HepG2 (cell line): ENCODE measurements at regions not wholly inside any gene's neighbourhood (a gene's known extent, or its start where the extent isn't known, plus 50 kb on each side); places are given as distances from the start of the nearest gene placed in this dataset.

Experiments
- ATAC-seq: fragments of 200-7000 bp; cut with Tn5 transposase; 3 replicates; pipeline ENCODE4 v1.9.1; 2020; ENCODE audit warnings: mild to moderate bottlenecking, moderate library complexity
- BruUV-seq: library from RNA; stranded (reverse); fragments of 400-500 nt; replicated peaks from 2 replicates; lab custom pipeline; 2021; lab: Mats Ljungman, UMichigan
- CTCF ChIA-PET: fragments of 300-600 bp; formaldehyde crosslinking; extraction: SDS; loops from one replicate; lab custom pipeline; 2021; ENCODE audit warnings: low total read pairs, inconsistent platforms, low intra/inter-chr PET ratio; lab: Yijun Ruan, JAX
- POLR2A ChIA-PET: fragments of 350-600 bp; sonication (Branson Sonifier 250); formaldehyde crosslinking; loops from one replicate; lab custom pipeline; 2020; ENCODE audit warnings: antibody characterized with exemption, inconsistent platforms; lab: Yijun Ruan, JAX
- DNase-seq: peaks from one replicate; pipeline ENCODE4 v3.0.0-alpha.2; 2015; ENCODE audit warnings: low spot score
- FAIRE-seq: peaks from 3 replicates; lab custom pipeline; 2011; peaks lifted over from hg19 to GRCh38; lab: Jason Lieb, UNC
- H2AFZ ChIP-seq: one replicate; pipeline ENCODE4 v1.6.1; 2011; ENCODE audit warnings: low read length, inconsistent platforms
- H3K27ac ChIP-seq: fragments of 300-600 bp; 3 replicates; pipeline ENCODE4 v1.8.0; 2011; ENCODE audit warnings: mixed run types, mild to moderate bottlenecking, mixed read lengths, low read length, inconsistent platforms; ENCODE audit not compliant: insufficient read depth; ENCODE audit errors: extremely low read length
- H3K27me3 ChIP-seq, 2 experiments: fragments of 200-600 bp in 1 of 2; 2 replicates in 1 of 2; 3 replicates in 1 of 2; pipeline versions ENCODE4 v1.6.0 to v1.8.0; 2011; ENCODE audit warnings: low read length in 2 of 2, mild to moderate bottlenecking in 2 of 2, moderate library complexity in 2 of 2, inconsistent platforms in 1 of 2; ENCODE audit not compliant: insufficient read depth in 2 of 2, control insufficient read depth in 1 of 2
- H3K36me3 ChIP-seq, 2 experiments: fragments of 200-600 bp in 1 of 2; replicated peaks in 1 of 2; 2 replicates in 1 of 2; 3 replicates in 1 of 2; pipeline versions ENCODE4 v1.5.1 to v1.8.0; 2011; ENCODE audit warnings: low read length in 2 of 2, inconsistent platforms in 1 of 2; ENCODE audit not compliant: insufficient read depth in 2 of 2, control insufficient read depth in 1 of 2
- H3K4me1 ChIP-seq: 2 replicates; pipeline ENCODE4 v1.5.1; 2012; ENCODE audit warnings: low read length, inconsistent platforms; ENCODE audit not compliant: insufficient read depth
- H3K4me2 ChIP-seq: 2 replicates; pipeline ENCODE4 v1.6.0; 2011; ENCODE audit warnings: low read depth, low read length, inconsistent platforms
- H3K4me3 ChIP-seq, 3 experiments: fragments of 200-600 bp in 1 of 3; sonication (generic), shearing (Covaris generic) in 1 of 3; replicated peaks in 1 of 3; 2 replicates each; pipeline ENCODE4 v1.5.1; 2011 to 2016; ENCODE audit warnings: low read length in 3 of 3, inconsistent platforms in 2 of 3, low read depth in 2 of 3, mild to moderate bottlenecking in 2 of 3, control low read depth in 1 of 3, mixed read lengths in 1 of 3; ENCODE audit not compliant: insufficient read depth in 1 of 3
- H3K79me2 ChIP-seq: one replicate; pipeline ENCODE4 v1.6.1; 2011; ENCODE audit warnings: low read length, inconsistent platforms; ENCODE audit not compliant: insufficient read depth
- H3K9ac ChIP-seq: 2 replicates; pipeline ENCODE4 v1.6.0; 2011; ENCODE audit warnings: mild to moderate bottlenecking, low read depth, low read length, inconsistent platforms; ENCODE audit not compliant: insufficient read depth
- H3K9me3 ChIP-seq: 2 replicates; pipeline ENCODE4 v1.5.1; 2012; ENCODE audit warnings: mild to moderate bottlenecking, low read length
- H4K20me1 ChIP-seq: 2 replicates; pipeline ENCODE4 v1.6.0; 2011; ENCODE audit warnings: inconsistent platforms, mild to moderate bottlenecking, low read length, moderate library complexity; ENCODE audit not compliant: insufficient read depth
- FOSL2 ChIP-seq: sonication (generic); formaldehyde crosslinking; IDR thresholded peaks from 2 replicates; pipeline ENCODE4 v1.4.0; 2020; ENCODE audit warnings: missing genetic modification reagents
- FOXM1 ChIP-seq: sonication (generic); formaldehyde crosslinking; IDR thresholded peaks from 2 replicates; pipeline ENCODE4 v1.5.0; 2020; ENCODE audit warnings: missing genetic modification reagents
- FOXP1 ChIP-seq, 2 experiments: fragments of 450-650 bp in 1 of 2; IDR thresholded peaks; 2 replicates each; pipeline ENCODE4 v1.6.1; 2017 to 2018; ENCODE audit warnings: antibody characterized with exemption in 1 of 2
- MBD4 ChIP-seq: IDR thresholded peaks from 2 replicates; pipeline ENCODE4 v1.6.1; 2012; ENCODE audit warnings: low read length, inconsistent platforms, borderline replicate concordance
- NFIC ChIP-seq: IDR thresholded peaks from 2 replicates; pipeline ENCODE4 v1.6.1; 2012; ENCODE audit warnings: mild to moderate bottlenecking, low read length, inconsistent platforms
- RARG ChIP-seq: sonication (generic); formaldehyde crosslinking; IDR thresholded peaks from 2 replicates; pipeline ENCODE4 v1.4.0; 2020; ENCODE audit warnings: low read depth, mild to moderate bottlenecking, missing genetic modification reagents
- SRF ChIP-seq: IDR thresholded peaks from 2 replicates; pipeline ENCODE4 v1.6.1; 2011; ENCODE audit warnings: mild to moderate bottlenecking, low read depth, low read length, moderate library complexity
- U2AF1 ChIP-seq: fragments of 200-400 bp; formaldehyde crosslinking; optimal IDR thresholded peaks from 2 replicates; pipeline ENCODE3; 2017; ENCODE audit warnings: mild to moderate bottlenecking, low read depth, low read length
- ZBTB1 ChIP-seq: sonication (generic); formaldehyde crosslinking; IDR thresholded peaks from 2 replicates; pipeline ENCODE4 v1.4.0; 2020; ENCODE audit warnings: missing genetic modification reagents, borderline replicate concordance
- ZNF12 ChIP-seq: sonication (generic); formaldehyde crosslinking; IDR thresholded peaks from 2 replicates; pipeline ENCODE4 v1.5.0; 2020; ENCODE audit warnings: missing genetic modification reagents
- ZNF556 ChIP-seq: sonication (generic); formaldehyde crosslinking; IDR thresholded peaks from 2 replicates; pipeline ENCODE4 v1.4.0; 2020; ENCODE audit warnings: mild to moderate bottlenecking, missing genetic modification reagents, borderline replicate concordance
- ZNF644 ChIP-seq: IDR thresholded peaks from 2 replicates; pipeline ENCODE4 v1.6.1; 2016; ENCODE audit warnings: low read depth
- ZNF776 ChIP-seq: sonication (generic); formaldehyde crosslinking; IDR thresholded peaks from 2 replicates; pipeline ENCODE4 v1.4.0; 2020; ENCODE audit warnings: mild to moderate bottlenecking, missing genetic modification reagents
- ZZZ3 ChIP-seq: sonication (generic); formaldehyde crosslinking; IDR thresholded peaks from 2 replicates; pipeline ENCODE4 v1.4.0; 2020; ENCODE audit warnings: missing genetic modification reagents, mild to moderate bottlenecking, borderline replicate concordance
- WGBS: methylation state at CpG from one replicate; pipeline ENCODE4 v1.1.6; 2017; ENCODE audit warnings: low lambda C conversion rate; 5-methylcytosine and 5-hydroxymethylcytosine counted together
- in situ Hi-C: cut with HindIII; loops from 2 replicates; pipeline ENCODE4 v1.10.0; 2017; ENCODE audit warnings: low pct_unique_long_range_greater_than_20kb; ENCODE audit not compliant: extremely low pct_ligation_motif_present
- intact Hi-C: fragments of 100-400 bp; cut with micrococcal nuclease; formaldehyde crosslinking; loops from one replicate; pipeline ENCODE4 v1.10.0; 2022; ENCODE audit not compliant: unreplicated experiment
- TF ChIP-seq, protein P1 (sequence below): sonication (generic); formaldehyde crosslinking; IDR thresholded peaks from 2 replicates; pipeline ENCODE4 v1.8.0; 2022; ENCODE audit warnings: missing genetic modification reagents, mild to moderate bottlenecking, moderate library complexity, borderline replicate concordance
- TF ChIP-seq, protein P2 (sequence below): IDR thresholded peaks from 2 replicates; pipeline ENCODE4 v1.4.0; 2020; ENCODE audit warnings: mild to moderate bottlenecking, missing genetic modification reagents
- TF ChIP-seq, protein P3 (sequence below): sonication (generic); IDR thresholded peaks from 2 replicates; pipeline ENCODE4 v1.6.1; 2016; ENCODE audit warnings: low read depth, borderline replicate concordance
- TF ChIP-seq, protein P4 (sequence below): IDR thresholded peaks from 2 replicates; pipeline ENCODE4 v1.6.1; 2012; ENCODE audit warnings: inconsistent platforms

GRCh38 chr2:37786854-37787253 lies 115.4 kb upstream of the CDC42EP3 start:
- WGBS, result 18% methylated on average over 5 of the region's 5 CpGs
- FAIRE-seq (no peak), DNase-seq (peak; percentile 70), ATAC-seq (peak; percentile 65)
- in situ Hi-C loops (no loop called here), intact Hi-C loops (no loop called here)
- no peaks in the 10 kb centered on the region for H4K20me1 ChIP-seq
- no peaks in the 10 kb centered on the region for H3K36me3 ChIP-seq
- H3K27ac ChIP-seq, result no peak overlapping the region
- no peak overlapping the region for H3K4me2 ChIP-seq
- no peak overlapping the region for H3K4me3 ChIP-seq
- BruUV-seq, result no TSS peak
- peaks cover 0 to 2% of the 10 kb centered on the region in 2 experiments; a peak in 1 of 5 replicates for H3K27me3 ChIP-seq
- H3K79me2 ChIP-seq, result no peaks in the 10 kb centered on the region
- no peak overlapping the region for H2AFZ ChIP-seq
- no peak overlapping the region for H3K9ac ChIP-seq
- ChIA-PET CTCF (no interaction called here), POLR2A (no interaction called here)
- peaks cover 7% of the 10 kb centered on the region; the same call in 1 of the 2 replicates for H3K4me1 ChIP-seq
- peaks cover 24% of the 10 kb centered on the region for H3K9me3 ChIP-seq
- TF ChIP-seq, protein P1, sequence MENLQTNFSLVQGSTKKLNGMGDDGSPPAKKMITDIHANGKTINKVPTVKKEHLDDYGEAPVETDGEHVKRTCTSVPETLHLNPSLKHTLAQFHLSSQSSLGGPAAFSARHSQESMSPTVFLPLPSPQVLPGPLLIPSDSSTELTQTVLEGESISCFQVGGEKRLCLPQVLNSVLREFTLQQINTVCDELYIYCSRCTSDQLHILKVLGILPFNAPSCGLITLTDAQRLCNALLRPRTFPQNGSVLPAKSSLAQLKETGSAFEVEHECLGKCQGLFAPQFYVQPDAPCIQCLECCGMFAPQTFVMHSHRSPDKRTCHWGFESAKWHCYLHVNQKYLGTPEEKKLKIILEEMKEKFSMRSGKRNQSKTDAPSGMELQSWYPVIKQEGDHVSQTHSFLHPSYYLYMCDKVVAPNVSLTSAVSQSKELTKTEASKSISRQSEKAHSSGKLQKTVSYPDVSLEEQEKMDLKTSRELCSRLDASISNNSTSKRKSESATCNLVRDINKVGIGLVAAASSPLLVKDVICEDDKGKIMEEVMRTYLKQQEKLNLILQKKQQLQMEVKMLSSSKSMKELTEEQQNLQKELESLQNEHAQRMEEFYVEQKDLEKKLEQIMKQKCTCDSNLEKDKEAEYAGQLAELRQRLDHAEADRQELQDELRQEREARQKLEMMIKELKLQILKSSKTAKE (CRISPR knock-in tag), result peak; percentile 23; the same call in 1 of the 2 replicates
- no peak for TF ChIP-seq ZNF556 (CRISPR knock-in tag)
- TF ChIP-seq ZNF644 (CRISPR knock-in tag), result peak; percentile 37; the same call in 1 of the 2 replicates
- no peak for TF ChIP-seq ZZZ3 (CRISPR knock-in tag)
- TF ChIP-seq, protein P2, sequence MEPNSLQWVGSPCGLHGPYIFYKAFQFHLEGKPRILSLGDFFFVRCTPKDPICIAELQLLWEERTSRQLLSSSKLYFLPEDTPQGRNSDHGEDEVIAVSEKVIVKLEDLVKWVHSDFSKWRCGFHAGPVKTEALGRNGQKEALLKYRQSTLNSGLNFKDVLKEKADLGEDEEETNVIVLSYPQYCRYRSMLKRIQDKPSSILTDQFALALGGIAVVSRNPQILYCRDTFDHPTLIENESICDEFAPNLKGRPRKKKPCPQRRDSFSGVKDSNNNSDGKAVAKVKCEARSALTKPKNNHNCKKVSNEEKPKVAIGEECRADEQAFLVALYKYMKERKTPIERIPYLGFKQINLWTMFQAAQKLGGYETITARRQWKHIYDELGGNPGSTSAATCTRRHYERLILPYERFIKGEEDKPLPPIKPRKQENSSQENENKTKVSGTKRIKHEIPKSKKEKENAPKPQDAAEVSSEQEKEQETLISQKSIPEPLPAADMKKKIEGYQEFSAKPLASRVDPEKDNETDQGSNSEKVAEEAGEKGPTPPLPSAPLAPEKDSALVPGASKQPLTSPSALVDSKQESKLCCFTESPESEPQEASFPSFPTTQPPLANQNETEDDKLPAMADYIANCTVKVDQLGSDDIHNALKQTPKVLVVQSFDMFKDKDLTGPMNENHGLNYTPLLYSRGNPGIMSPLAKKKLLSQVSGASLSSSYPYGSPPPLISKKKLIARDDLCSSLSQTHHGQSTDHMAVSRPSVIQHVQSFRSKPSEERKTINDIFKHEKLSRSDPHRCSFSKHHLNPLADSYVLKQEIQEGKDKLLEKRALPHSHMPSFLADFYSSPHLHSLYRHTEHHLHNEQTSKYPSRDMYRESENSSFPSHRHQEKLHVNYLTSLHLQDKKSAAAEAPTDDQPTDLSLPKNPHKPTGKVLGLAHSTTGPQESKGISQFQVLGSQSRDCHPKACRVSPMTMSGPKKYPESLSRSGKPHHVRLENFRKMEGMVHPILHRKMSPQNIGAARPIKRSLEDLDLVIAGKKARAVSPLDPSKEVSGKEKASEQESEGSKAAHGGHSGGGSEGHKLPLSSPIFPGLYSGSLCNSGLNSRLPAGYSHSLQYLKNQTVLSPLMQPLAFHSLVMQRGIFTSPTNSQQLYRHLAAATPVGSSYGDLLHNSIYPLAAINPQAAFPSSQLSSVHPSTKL (CRISPR knock-in tag), result peak; percentile 40; the same call in 1 of the 2 replicates
- peak; percentile 63 for TF ChIP-seq NFIC
- TF ChIP-seq U2AF1, result no peak
- TF ChIP-seq RARG (CRISPR knock-in tag), result no peak
- TF ChIP-seq FOXM1 (CRISPR knock-in tag), result no peak
- TF ChIP-seq, protein P3, sequence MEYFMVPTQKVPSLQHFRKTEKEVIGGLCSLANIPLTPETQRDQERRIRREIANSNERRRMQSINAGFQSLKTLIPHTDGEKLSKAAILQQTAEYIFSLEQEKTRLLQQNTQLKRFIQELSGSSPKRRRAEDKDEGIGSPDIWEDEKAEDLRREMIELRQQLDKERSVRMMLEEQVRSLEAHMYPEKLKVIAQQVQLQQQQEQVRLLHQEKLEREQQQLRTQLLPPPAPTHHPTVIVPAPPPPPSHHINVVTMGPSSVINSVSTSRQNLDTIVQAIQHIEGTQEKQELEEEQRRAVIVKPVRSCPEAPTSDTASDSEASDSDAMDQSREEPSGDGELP, result peak; percentile 80; the same call in 1 of the 2 replicates
- TF ChIP-seq FOSL2 (CRISPR knock-in tag), result 0 out of 2 replicates have a peak, but pooled peaks have one; percentile 17
- TF ChIP-seq ZNF776 (CRISPR knock-in tag), result no peak
- no peak for TF ChIP-seq MBD4
- no peak for TF ChIP-seq SRF
- TF ChIP-seq, protein P4, sequence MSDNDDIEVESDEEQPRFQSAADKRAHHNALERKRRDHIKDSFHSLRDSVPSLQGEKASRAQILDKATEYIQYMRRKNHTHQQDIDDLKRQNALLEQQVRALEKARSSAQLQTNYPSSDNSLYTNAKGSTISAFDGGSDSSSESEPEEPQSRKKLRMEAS, result no peak
- TF ChIP-seq FOXP1 (IDR thresholded peaks at IDR 0.05), result no peak
- TF ChIP-seq FOXP1 (CRISPR knock-in tag; IDR thresholded peaks at IDR 0.05), result 0 out of 2 replicates have a peak, but pooled peaks have one; percentile 9
- 0 out of 2 replicates have a peak, but pooled peaks have one; percentile 54 for TF ChIP-seq ZNF12 (CRISPR knock-in tag)
- no peak for TF ChIP-seq ZBTB1 (CRISPR knock-in tag)
